ENCODE measurements at regions not wholly inside any gene's neighbourhood (a gene's known extent, or its start where the extent isn't known, plus 50 kb on each side); places are given as distances from the start of the nearest gene placed in this dataset.

DNA sequence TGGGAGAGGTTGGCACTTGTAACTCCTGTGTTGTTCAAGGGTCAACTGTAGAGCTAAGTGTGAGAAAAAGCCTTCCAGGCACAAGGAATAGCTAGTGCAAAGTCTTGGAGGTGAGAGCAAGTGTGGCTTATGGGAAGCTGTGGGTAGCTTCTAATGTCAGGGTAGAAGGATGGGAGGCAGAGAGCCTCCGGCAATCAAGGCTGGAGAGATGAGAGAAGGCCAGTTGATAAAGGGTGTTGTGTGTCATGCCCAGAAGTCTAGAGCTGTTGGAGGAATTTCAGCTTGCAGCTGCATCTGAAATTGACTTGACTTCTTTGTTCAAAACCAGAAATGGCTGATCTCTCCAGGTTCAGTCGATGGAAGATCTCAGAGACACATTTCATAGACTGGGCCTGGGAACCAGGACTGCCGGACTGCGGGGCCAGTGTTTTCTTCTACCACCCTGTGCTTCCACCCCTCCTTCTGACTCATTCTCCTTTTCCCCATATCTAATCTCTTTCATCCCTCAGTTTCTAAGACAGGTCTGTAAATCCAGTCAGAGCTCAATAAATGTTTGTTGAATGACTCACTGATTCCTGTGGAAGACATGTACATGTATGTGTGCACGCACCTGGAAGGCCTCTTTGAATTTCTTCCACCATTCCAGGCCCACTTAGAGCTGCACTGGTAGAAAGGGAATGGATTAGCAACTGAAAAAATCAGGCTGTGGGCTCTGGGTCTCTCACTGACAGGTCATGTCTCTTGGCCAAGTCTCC is 67.8 kb upstream of the KLF4 start:
- TF ChIP-seq, protein P1, sequence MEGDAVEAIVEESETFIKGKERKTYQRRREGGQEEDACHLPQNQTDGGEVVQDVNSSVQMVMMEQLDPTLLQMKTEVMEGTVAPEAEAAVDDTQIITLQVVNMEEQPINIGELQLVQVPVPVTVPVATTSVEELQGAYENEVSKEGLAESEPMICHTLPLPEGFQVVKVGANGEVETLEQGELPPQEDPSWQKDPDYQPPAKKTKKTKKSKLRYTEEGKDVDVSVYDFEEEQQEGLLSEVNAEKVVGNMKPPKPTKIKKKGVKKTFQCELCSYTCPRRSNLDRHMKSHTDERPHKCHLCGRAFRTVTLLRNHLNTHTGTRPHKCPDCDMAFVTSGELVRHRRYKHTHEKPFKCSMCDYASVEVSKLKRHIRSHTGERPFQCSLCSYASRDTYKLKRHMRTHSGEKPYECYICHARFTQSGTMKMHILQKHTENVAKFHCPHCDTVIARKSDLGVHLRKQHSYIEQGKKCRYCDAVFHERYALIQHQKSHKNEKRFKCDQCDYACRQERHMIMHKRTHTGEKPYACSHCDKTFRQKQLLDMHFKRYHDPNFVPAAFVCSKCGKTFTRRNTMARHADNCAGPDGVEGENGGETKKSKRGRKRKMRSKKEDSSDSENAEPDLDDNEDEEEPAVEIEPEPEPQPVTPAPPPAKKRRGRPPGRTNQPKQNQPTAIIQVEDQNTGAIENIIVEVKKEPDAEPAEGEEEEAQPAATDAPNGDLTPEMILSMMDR (IDR thresholded peaks at IDR 0.05; ENCODE audit: low read depth, low read length, poor library complexity, severe bottlenecking): no peak
- no peak for TF ChIP-seq EZH2phosphoT487 (IDR thresholded peaks at IDR 0.05; ENCODE audit: borderline replicate concordance, low read length)
